GM12878 (cell line): ENCODE measurements at regions not wholly inside any gene's neighbourhood (a gene's known extent, or its start where the extent isn't known, plus 50 kb on each side); places are given as distances from the start of the nearest gene placed in this dataset.

Experiments used
- POLR2AphosphoS5 ChIP-seq: IDR thresholded peaks from 2 replicates; pipeline ENCODE4 v1.6.1; 2011; ENCODE audit warnings: mild to moderate bottlenecking, low read length, inconsistent platforms
- RFX5 ChIP-seq: IDR thresholded peaks from 2 replicates; pipeline ENCODE4 v1.6.1; 2011; ENCODE audit warnings: low read depth, low read length, improper control_type of control experiment
- TF ChIP-seq, protein P1 (sequence below): IDR thresholded peaks from 2 replicates; pipeline ENCODE4 v1.6.1; 2012; ENCODE audit warnings: low read depth, low read length, improper control_type of control experiment
- TF ChIP-seq, protein P2 (sequence below): fragments of 450-650 bp; IDR thresholded peaks from 2 replicates; pipeline ENCODE4 v1.6.1; 2017; ENCODE audit warnings: antibody characterized with exemption, mild to moderate bottlenecking, moderate library complexity
- TF ChIP-seq, protein P3 (sequence below): IDR thresholded peaks from 2 replicates; pipeline ENCODE4 v1.6.1; 2011; ENCODE audit warnings: low read depth, low read length, improper control_type of control experiment, borderline replicate concordance
- TF ChIP-seq, protein P4 (sequence below): fragments of 450-650 bp; IDR thresholded peaks from 2 replicates; pipeline ENCODE4 v1.6.1; 2017; ENCODE audit warnings: mild to moderate bottlenecking, moderate library complexity

DNA sequence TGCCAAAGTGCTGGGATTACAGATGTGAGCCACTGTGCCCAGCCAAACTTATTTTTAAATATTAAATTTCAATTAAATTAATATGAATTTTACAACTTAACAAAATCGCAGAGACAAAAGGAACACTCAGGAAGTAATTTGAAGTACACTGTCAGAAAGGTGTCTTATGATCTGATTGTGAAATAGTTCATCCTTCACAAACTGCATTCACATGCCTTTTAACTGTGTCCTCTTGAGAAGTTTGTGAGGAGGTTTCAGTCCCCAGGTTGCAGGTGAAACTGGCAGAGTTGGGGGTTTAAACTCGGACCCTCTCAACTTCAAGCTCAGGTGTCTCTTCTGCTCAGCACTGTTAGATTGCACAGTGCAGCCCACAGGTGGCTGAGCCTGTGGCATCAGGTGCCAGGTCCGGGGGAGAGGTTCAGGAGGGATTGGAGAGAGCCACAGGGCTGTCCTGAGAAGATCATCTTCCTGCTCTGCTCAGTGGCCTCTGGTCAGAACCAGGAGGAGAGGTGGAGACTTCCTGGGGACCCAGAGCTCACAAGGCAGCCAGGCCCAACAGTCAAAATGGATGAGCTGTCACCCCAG is 152.3 kb upstream of the RAB4A start (continued):
- TF ChIP-seq, protein P1, sequence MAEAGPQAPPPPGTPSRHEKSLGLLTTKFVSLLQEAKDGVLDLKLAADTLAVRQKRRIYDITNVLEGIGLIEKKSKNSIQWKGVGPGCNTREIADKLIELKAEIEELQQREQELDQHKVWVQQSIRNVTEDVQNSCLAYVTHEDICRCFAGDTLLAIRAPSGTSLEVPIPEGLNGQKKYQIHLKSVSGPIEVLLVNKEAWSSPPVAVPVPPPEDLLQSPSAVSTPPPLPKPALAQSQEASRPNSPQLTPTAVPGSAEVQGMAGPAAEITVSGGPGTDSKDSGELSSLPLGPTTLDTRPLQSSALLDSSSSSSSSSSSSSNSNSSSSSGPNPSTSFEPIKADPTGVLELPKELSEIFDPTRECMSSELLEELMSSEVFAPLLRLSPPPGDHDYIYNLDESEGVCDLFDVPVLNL = no peak
- TF ChIP-seq, protein P2, sequence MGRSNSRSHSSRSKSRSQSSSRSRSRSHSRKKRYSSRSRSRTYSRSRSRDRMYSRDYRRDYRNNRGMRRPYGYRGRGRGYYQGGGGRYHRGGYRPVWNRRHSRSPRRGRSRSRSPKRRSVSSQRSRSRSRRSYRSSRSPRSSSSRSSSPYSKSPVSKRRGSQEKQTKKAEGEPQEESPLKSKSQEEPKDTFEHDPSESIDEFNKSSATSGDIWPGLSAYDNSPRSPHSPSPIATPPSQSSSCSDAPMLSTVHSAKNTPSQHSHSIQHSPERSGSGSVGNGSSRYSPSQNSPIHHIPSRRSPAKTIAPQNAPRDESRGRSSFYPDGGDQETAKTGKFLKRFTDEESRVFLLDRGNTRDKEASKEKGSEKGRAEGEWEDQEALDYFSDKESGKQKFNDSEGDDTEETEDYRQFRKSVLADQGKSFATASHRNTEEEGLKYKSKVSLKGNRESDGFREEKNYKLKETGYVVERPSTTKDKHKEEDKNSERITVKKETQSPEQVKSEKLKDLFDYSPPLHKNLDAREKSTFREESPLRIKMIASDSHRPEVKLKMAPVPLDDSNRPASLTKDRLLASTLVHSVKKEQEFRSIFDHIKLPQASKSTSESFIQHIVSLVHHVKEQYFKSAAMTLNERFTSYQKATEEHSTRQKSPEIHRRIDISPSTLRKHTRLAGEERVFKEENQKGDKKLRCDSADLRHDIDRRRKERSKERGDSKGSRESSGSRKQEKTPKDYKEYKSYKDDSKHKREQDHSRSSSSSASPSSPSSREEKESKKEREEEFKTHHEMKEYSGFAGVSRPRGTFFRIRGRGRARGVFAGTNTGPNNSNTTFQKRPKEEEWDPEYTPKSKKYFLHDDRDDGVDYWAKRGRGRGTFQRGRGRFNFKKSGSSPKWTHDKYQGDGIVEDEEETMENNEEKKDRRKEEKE = no peak
- TF ChIP-seq, protein P3, sequence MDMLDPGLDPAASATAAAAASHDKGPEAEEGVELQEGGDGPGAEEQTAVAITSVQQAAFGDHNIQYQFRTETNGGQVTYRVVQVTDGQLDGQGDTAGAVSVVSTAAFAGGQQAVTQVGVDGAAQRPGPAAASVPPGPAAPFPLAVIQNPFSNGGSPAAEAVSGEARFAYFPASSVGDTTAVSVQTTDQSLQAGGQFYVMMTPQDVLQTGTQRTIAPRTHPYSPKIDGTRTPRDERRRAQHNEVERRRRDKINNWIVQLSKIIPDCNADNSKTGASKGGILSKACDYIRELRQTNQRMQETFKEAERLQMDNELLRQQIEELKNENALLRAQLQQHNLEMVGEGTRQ = no peak
- TF ChIP-seq, protein P4, sequence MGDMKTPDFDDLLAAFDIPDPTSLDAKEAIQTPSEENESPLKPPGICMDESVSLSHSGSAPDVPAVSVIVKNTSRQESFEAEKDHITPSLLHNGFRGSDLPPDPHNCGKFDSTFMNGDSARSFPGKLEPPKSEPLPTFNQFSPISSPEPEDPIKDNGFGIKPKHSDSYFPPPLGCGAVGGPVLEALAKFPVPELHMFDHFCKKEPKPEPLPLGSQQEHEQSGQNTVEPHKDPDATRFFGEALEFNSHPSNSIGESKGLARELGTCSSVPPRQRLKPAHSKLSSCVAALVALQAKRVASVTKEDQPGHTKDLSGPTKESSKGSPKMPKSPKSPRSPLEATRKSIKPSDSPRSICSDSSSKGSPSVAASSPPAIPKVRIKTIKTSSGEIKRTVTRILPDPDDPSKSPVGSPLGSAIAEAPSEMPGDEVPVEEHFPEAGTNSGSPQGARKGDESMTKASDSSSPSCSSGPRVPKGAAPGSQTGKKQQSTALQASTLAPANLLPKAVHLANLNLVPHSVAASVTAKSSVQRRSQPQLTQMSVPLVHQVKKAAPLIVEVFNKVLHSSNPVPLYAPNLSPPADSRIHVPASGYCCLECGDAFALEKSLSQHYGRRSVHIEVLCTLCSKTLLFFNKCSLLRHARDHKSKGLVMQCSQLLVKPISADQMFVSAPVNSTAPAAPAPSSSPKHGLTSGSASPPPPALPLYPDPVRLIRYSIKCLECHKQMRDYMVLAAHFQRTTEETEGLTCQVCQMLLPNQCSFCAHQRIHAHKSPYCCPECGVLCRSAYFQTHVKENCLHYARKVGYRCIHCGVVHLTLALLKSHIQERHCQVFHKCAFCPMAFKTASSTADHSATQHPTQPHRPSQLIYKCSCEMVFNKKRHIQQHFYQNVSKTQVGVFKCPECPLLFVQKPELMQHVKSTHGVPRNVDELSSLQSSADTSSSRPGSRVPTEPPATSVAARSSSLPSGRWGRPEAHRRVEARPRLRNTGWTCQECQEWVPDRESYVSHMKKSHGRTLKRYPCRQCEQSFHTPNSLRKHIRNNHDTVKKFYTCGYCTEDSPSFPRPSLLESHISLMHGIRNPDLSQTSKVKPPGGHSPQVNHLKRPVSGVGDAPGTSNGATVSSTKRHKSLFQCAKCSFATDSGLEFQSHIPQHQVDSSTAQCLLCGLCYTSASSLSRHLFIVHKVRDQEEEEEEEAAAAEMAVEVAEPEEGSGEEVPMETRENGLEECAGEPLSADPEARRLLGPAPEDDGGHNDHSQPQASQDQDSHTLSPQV = no peak
- TF ChIP-seq POLR2AphosphoS5 (no peak), RFX5 (no peak)
